MV-4-11 (cell line): ENCODE measurements at regions not wholly inside any gene's neighbourhood (a gene's known extent, or its start where the extent isn't known, plus 50 kb on each side); places are given as distances from the start of the nearest gene placed in this dataset.

ENCODE experiments used
- DNase-seq: peaks from one replicate; lab custom pipeline; 2025; lab: John Stamatoyannopoulos, UW

DNA sequence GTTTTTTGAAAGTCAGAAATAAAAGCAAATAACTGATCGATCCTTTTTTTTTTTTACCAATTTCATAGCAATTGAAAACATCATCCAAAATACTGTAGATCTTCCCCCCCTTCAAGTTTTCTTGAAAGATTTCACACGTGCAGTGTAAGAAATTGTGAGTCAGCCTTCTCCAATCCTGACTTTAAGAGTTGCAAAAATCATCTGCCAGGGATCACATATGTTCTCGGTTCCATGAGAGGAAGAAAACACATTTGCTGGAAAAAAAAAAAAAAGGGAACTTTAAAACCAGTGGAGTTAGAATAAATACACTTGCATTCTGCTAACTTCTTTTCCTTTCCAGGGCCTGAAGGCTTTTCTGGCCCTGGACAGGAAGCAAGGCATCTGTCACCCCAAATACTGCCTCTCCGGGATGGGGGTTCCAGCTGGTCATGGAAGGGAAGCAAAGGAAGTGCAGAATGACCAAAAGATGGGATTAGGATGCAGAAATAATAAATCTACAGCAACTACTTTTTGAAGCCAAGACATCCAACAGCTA is 198.4 kb upstream of the KIAA1217 start:
- DNase-seq = peak; percentile 19

DNA sequence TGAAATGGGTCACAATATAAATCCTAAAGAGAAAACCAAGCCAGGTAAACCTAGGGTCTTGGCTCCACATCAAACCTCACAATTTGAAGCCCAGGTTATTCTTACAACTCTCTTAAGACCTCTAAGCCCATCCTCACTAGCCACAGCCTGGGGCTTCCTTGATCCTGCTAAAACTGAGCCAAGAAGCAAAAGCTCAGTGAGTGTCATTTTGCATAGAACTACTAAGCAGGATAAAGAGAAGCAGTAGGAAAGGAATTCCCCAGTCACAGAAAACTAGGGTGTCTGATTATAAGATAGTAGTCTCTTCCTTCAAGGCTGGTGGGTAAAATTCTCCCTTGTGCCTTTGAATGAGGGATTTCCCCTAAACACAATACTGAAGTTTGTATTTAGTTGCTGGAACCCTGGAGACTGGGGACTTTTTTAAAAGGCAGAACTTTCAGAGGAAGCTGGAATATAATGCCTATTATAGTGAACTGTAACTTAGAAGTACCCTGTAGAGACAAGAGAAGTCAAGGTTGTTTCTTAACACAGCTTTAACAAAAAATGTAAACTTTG is 196.6 kb upstream of the KIAA1217 start:
- DNase-seq = no peak

DNA sequence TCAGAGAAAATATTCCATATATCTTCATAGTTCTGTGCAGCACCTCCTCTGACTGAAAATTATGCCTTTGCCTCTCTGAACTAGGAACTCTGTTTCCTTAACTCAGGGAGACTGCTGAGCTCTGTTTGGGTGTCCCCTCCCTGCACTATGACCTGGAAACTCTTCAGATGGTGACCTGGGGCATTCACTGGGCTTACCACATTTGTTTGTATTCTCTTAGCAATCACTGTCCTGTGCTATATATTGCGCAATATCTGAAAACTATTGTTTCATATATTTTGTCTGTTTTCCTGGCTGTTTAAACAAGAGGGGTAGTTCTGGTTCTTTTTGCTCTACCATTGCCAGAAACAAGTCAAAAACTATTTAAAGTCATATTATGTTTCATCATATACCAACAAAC is 181.8 kb upstream of the KIAA1217 start:
- peak; percentile 1 for DNase-seq

DNA sequence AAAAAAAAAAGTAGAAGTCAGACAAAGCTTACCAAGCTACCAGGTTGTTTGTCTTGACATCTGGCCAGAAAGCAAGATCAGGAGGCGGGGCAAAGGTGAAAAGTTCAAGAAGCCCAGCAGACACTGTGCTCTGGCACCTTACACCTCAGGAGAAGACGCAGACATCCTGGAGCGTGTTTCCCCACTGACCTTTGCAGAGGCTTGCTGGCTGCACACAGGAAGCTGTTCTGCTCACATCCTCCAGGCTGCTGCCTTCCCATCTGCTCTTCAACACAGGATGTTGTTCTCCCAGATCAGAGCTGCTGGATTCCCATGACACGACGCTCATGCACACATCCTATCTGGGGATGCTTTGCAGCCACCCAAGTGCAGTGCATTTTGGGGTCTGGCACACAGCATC is 174.4 kb upstream of the KIAA1217 start:
- no peak for DNase-seq

DNA sequence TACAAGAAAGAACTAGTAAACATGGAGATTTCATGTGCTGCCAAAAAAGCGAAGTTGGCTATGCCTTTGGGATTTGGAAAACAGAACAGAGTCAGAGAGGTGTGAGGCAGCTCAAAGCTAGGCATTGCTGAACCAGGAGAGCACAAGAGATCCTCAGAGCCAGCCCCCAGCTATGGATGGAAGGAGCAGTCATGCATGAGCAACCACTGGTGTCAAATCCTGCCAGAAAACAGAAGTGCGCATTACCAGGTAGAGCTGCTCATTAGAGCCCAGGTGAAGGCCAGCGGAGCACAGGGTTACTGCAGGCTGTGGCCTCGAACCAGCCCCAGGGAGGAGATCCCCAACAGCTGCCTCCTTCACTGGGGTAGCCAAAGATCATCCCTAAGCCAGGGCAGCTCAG is 173.2 kb upstream of the KIAA1217 start:
- DNase-seq = no peak

DNA sequence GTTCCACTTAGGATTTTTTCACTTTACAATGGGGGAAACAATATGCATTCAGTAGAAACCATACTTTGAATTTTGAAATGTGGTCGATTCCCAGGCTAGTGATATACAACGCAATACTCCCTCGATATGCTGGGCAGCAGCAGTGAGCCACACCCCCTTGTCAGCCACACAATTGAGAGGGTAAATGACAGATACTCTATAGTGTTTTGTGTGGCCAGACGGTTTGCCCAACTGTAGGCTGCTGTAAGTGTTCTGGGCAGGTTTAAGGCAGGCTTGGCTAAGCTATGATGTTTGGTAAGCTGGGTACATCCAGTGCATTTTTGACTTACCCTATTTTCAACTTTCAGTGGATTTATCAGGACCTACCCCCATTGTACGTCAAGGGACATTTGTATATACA is 169.6 kb upstream of the KIAA1217 start:
- no peak for DNase-seq

DNA sequence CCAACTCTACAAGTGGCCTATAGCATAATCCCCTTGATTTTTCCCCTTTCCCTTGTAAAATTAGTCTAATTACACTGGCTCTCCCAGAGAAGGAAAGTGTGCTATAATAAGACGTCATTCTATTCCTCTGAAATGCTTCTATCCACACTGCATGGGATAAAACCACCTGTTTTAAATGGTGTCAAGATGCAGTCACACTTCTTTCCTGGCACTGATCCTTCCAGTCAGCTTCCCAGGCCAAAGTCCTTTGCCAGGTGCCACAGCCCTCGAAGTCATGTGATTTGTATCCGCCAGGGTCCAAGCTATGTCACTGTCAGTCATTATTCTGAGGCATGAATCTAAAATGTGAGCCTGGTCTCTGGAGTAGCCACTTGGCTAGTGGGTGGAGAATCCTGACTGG is 169.0 kb upstream of the KIAA1217 start:
- no peak for DNase-seq

DNA sequence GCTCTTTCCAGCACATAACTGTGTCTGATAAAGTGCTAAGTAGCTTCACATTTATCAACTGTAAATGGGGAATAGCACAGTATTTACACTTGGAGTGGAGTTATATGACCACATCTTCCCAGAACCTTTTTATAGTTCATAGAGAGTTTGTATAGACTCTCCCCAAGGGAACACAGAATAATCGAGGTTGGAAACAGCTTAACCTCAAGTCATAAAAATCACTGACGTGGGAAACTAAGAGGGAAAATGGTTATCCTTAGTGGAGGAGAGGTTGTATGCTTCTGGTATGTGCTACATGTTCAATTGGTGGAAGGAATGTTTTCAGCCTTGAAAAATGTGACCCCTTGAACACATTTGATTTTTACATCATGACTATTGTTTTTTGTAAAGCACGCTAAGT is 167.9 kb upstream of the KIAA1217 start:
- no peak for DNase-seq

DNA sequence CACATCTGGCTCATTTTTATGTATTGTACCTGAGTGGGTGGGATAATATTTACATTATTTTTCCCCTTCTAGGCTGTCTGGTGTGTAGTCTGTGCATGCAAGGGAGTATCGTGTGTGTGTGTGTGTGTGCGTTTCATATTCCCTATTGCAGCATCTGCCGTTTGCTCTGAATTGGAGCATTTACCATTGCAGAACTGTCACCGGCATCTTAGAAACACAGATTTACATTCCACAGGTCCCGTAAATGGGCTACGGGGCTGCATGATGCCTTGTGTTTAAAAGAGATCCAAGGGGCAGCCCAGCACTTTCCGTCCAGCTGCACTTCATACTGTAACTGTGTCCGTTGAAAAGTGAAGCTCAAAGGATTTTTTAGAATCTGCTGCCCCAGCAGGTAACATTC is 167.1 kb upstream of the KIAA1217 start:
- DNase-seq = no peak

DNA sequence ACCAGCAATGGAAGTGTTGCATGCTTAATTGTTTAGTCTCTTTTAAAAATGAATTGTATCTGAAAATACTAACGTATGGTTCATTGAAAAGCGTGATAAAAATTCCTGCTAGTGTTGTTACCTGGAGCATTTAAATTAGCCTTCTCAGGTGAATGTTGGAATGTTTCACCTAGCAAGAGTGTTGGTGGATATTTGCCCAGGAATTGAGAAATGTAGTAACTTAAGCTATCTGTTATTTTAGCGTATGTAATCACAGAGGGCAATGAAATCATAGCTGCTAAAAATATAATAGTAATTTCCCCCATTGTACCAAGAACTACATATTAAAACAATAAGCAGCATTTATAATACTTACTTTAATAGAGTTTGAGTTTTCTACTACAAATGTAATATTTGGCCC is 166.1 kb upstream of the KIAA1217 start:
- no peak for DNase-seq

DNA sequence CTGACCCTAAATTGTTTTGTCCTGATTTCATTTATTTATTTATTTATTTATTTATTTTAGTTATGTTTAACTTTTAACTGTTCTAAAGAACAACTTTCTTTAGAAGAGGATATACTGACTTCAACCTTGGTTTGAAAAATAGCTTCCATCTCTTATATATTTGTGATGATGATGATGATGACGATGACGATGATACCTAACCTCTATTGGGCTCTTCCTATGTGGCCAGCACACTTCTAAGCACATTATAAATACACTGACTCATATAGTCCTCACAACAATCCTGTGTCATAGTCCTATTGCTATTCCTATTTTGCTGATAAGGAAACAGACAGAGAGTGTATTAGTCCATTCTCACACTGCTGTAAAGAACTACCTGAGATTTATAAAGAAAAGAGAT is 162.9 kb upstream of the KIAA1217 start:
- DNase-seq = no peak

DNA sequence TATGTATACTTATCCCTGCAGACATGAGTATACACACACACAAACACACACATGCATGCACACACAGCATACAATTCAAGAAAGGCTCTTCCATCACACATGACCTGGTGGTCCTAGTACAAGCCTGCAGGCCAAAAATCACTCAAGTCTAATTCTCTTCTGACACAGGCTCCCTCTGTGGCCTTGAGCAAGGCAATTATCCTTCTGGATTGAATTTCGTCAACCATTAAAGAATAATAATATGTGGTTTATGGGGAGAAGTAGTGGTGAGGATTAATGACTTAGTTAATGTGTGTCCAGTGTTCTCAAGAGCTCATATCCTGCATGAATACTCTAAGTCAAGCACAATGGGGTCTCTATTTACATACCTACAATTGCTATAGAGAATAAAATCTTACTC is 161.8 kb upstream of the KIAA1217 start:
- DNase-seq = no peak

DNA sequence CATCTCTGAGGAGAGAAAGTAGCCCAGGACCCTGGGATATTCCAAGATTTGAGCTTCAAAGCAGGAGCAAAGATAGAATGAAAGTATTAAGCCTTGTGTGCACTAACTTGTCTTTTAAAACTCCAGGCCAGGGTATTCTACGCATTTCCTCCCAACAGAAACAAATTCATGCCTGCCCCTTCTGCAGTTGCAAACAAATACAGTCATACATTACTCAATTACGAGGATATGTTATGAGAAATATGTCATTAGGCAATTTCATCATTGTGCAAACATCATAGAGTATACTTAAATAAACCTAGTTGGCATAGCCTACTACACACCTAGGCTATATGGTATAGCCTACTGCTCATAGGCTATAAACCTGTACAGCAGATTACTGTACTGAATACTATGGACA is 154.5 kb upstream of the KIAA1217 start:
- no peak for DNase-seq

DNA sequence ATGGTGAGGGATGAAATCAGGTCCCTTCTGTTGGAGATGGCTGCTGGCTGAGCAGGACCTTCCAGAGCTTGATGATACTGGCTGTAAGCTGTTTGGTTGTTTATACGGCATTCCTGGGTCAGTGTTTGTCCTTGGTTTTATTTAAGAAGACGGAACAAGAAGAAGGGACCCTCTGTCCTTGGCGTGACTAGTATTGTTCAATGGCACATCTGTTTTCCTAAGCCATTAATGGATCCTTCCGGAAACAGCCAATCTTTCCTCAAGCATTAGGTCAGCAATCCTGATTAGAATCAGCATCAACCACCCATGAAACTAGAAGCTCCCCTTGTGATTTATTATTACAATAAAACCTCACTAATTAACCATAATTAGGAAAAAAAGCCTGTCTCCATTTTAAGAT is 128.7 kb upstream of the KIAA1217 start:
- DNase-seq = no peak

DNA sequence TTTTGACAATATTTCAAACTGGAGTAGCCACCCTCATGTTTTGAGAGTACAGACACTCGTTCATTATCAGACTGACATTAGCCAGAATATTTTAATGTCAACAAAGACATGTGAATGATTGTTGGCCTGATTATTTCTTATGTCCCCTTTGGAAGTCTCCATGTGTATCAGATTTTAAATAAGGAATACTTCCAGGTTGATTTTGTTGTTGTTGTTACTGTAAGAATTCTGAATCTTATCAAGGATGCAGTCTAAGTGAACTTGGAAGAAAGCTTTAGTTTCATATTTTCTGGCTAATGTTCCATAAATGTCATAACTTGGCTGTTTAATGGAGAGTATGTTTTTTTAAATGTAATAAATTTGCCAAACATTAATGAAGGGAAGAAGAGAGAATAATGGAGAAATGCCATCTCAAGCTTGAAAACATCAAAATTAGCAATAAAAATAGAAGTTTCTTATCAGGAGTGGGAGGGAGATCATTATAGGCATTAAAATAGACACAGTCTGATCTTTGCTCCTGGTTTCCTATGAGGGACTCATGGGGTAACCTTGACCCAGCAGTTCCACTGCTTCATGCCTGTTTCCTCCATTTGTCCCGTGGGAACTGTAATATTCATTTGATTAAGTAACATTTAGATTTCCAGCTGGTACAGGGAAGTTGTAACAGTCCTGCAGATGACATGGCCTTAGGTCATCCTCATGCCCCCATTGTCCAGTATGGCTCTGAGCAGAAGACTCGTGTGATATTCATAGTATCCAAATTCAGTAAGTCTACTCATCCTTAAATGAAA is 122.4 kb upstream of the KIAA1217 start:
- no peak for DNase-seq

DNA sequence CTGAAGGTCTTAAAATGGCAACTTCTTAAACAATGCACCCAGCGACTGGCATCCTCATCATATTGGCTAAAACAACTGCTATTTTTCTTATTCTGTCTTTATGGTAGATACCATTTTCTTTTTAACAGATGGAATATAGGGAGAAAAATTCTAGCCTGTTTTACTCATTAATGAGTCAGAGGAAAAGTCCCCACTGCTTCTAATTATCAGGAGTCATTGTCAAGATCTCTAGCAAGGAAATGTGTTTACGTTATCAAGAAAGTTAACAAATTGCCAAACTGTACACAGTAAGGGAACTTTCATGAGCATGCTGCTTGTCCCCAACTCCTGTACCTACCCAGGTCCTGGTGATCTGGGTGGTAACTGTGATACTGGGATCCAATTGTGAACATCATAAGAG is 117.7 kb upstream of the KIAA1217 start:
- no peak for DNase-seq

DNA sequence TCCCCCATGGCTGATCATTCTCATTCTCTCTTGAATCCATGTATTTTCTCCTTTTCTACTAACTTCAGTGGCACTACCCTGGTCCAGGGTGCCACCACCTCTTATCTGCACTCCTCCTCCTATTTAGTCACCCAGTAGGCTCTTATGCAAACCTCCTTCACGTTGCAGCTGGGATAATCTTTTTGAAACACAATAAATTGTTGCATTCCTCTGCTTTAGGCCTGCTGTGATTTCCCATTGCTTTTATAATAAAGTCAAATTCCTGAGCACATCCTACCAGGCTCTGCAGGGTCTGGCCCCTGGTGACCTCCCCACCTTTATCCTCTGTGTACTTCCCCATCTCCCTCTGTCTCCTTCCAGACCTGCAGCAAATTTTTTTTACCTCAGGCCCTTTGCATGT is 112.7 kb upstream of the KIAA1217 start:
- DNase-seq = no peak

DNA sequence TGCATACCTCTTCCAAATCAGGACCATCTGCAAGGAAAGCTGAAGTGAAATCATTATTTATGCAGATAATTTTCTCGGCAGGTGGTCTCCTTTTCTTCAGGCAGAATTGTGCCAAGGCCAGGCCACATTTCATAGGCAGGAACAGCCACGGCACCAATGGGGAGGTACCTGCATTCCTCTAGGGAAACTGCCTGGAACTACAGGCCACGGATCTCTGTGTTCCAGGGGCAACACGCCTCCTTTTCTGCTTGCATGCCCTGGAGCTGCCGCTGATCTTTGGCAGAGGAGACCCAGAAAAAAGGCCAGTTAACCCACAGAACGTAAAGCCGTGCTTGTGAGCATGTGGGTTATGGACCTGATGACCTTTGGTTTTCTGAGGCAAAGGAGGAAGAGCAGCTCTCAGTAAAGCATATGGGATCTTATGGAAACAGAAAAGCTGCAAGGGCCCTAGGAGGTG is 111.2 kb upstream of the KIAA1217 start:
- DNase-seq = no peak

DNA sequence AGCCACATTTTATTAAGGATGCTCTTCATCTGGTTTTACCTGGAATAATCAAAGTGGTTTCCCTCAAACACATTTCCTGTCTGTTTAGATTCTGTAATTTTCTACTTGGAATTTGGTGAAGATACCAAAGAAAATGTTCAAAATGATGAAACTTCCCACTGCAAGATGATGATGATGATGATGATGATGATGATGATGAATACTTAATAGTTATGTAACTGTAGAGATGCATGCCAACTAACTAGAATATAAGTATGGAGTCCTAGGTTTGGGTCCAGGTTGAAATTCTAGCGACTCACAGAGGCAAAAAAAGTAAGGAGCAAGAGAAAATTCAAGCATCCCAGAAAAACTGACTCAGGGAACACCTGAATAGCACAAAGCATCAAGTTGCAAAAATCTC is 104.0 kb upstream of the KIAA1217 start:
- DNase-seq = no peak

DNA sequence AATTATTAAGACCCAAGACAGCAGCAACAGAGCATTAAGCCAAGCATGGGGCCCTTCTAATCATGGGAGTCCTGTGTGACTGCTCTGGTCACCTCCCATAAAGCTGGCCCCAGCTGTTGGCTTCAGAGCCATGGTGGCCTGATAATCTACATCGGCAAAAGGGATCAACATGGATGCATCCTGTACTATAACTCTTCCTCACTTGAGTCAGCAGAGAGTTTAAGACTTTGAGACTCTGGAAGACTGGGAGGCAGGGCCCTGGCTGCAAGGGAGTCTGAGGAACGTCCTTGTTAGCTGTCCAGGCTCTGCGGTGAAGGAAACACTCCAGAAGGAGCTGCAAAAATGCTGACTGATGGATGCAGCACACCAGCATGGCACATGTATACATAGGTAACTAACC is 95.0 kb upstream of the KIAA1217 start:
- no peak for DNase-seq

DNA sequence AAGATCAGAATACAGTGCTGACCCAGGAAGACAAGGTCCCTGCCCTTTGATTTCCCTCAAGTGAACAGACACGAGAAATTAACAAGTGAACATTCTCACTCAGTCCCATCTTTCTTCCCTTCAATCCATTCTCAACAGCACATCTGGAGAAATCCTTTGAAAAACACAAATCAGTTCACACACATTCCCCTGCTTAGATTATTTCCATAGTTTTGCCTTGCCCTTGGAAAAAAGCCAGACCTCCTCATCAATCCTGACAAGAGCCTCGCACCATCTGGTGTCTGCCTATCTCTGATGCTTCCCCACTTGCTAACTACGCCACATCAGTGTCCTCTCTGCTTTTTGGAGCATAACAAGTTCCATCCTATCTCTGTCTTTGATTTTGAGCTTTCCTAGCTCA is 94.4 kb upstream of the KIAA1217 start:
- DNase-seq = no peak

DNA sequence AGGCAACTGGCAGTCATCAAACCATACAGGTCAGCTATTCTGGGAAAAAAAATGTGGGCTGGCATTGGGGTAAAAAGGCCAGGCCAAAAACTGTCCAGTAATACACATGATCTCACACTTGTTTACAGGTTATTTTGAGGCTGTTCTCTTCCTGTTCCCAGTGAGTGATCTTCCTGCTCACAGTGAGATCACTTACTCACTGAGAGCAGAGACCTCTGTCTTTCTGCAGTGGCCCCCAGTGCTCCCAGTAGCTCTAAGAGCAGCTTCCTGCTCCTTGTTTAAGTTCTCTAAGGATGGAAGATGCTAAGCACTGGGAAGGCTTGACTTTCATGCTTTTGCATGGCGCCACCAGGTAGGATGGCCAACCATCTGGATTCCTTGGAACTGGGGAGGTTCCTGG is 93.5 kb upstream of the KIAA1217 start:
- DNase-seq = no peak

DNA sequence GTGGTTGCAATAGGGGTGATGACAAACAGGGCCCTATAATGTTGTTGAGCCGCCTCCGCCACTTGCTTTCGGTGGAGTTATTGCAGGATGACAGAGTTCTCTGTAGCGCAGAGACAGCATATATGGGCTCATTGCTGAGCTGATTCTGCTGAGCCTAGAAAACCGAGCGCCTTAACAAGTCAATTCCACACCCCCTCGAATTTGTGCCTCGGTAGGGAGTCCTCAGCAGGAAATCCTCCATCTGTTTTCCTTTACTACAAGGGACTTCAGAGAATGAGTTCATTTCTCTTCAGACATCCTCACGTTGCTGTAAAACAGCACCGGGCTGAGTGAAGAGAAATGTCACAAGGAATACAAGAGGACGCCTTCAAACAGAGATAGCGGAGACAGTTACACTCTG is 90.7 kb upstream of the KIAA1217 start:
- DNase-seq = no peak

DNA sequence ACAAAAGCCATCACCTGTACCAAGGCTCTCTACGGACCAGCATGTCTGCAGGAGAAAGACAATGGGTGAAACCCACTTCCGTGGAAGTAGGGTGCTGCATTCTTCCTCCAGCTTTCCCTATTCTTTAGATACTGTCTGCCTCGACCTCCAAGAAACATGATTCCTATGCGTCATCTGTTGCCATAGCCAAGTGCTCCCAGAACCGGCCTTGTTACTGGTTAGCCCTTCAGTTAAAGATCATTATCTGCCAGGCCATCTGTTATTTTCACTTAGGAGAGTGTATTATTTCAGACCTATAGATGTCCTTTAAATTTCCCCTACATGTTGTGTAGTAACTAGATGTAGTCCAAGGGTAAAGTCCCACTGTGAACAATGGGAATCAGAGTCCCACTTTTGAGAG is 89.0 kb upstream of the KIAA1217 start:
- DNase-seq = no peak
